Type B pancreatic cell (in vitro differentiated cells): ENCODE measurements at regions not wholly inside any gene's neighbourhood (a gene's known extent, or its start where the extent isn't known, plus 50 kb on each side); places are given as distances from the start of the nearest gene placed in this dataset.
"Not testable (repeated sequence)": the region's sequence is repeated elsewhere in the genome, so short reads cannot be mapped to it uniquely, and the experiment has no call there.

Source experiments
- DNase-seq: peaks from one replicate; pipeline ENCODE4 v3.0.0; 2021; ENCODE audit warnings: mixed read lengths; ENCODE audit not compliant: unreplicated experiment; ENCODE audit errors: extremely low spot score
- H3K27ac Mint-ChIP-seq: 2 replicates; pipeline ENCODE4 v1.8.0; 2021; ENCODE audit warnings: mild to moderate bottlenecking, mixed read lengths
- H3K27me3 Mint-ChIP-seq: 2 replicates; pipeline ENCODE4 v1.8.0; 2021; ENCODE audit warnings: mixed read lengths
- H3K36me3 Mint-ChIP-seq: 2 replicates; pipeline ENCODE4 v1.8.0; 2021; ENCODE audit warnings: mixed read lengths
- H3K4me1 Mint-ChIP-seq: one replicate; pipeline ENCODE4 v1.8.0; 2021; ENCODE audit warnings: mixed read lengths; ENCODE audit not compliant: unreplicated experiment
- H3K4me3 Mint-ChIP-seq: 2 replicates; pipeline ENCODE4 v1.8.0; 2021; ENCODE audit warnings: mild to moderate bottlenecking, mixed read lengths
- H3K9me3 Mint-ChIP-seq: 2 replicates; pipeline ENCODE4 v1.8.0; 2021; ENCODE audit warnings: mixed read lengths
- CTCF ChIP-seq: fragments of 200-600 bp; sonication (generic); conservative IDR thresholded peaks from 2 replicates; pipeline ENCODE4 v1.5.0; 2021; ENCODE audit warnings: antibody characterized with exemption, mild to moderate bottlenecking

GRCh38 chr7:106563466-106564150 is 97.3 kb downstream of the CCDC71L start:
- Mint-ChIP-seq H3K27me3 (no peaks in the 10 kb centered on the region), H3K4me3 (no peak overlapping the region), H3K27ac (no peak overlapping the region), H3K9me3 (peaks cover 1% of the 10 kb centered on the region), H3K4me1 (peaks cover 9% of the 10 kb centered on the region), H3K36me3 (no peaks in the 10 kb centered on the region)
- TF ChIP-seq CTCF, result no peak
- DNase-seq, result no peak

GRCh38 chr7:106562711-106563366 is 98.1 kb downstream of the CCDC71L start:
- no peaks in the 10 kb centered on the region for H3K27me3 Mint-ChIP-seq
- no peaks in the 10 kb centered on the region for H3K36me3 Mint-ChIP-seq
- no peak overlapping the region for H3K27ac Mint-ChIP-seq
- no peak for TF ChIP-seq CTCF
- DNase-seq, result no peak
- H3K4me3 Mint-ChIP-seq, result no peak overlapping the region
- H3K9me3 Mint-ChIP-seq, result no peaks in the 10 kb centered on the region
- peaks cover 5% of the 10 kb centered on the region for H3K4me1 Mint-ChIP-seq

- H3K27me3 Mint-ChIP-seq, result no peaks in the 10 kb centered on the region
- TF ChIP-seq CTCF, result no peak
- no peaks in the 10 kb centered on the region for H3K36me3 Mint-ChIP-seq
- H3K4me3 Mint-ChIP-seq, result no peak overlapping the region
- H3K27ac Mint-ChIP-seq, result no peak overlapping the region
- DNase-seq, result no peak
- H3K9me3 Mint-ChIP-seq, result no peaks in the 10 kb centered on the region
- peaks cover 5% of the 10 kb centered on the region for H3K4me1 Mint-ChIP-seq
Observed at GRCh38 chr7:106561666-106562411, 99.1 kb downstream of the CCDC71L start.

GRCh38 chr7:106561151-106561550 is 99.8 kb downstream of the CCDC71L start:
- Mint-ChIP-seq H3K27me3 (no peaks in the 10 kb centered on the region), H3K4me1 (no peaks in the 10 kb centered on the region), H3K36me3 (no peaks in the 10 kb centered on the region), H3K4me3 (no peak overlapping the region), H3K27ac (no peak overlapping the region), H3K9me3 (no peaks in the 10 kb centered on the region)
- DNase-seq, result no peak
- TF ChIP-seq CTCF, result no peak

- Mint-ChIP-seq H3K27ac (no peak overlapping the region), H3K4me1 (no peaks in the 10 kb centered on the region), H3K27me3 (no peaks in the 10 kb centered on the region), H3K9me3 (no peaks in the 10 kb centered on the region), H3K36me3 (no peaks in the 10 kb centered on the region), H3K4me3 (no peak overlapping the region)
- DNase-seq, result no peak
- TF ChIP-seq CTCF, result no peak
Observed at GRCh38 chr7:106560482-106560881, 100.5 kb downstream of the CCDC71L start.

GRCh38 chr7:106556244-106556643 is 104.7 kb downstream of the CCDC71L start:
- not testable (repeated sequence) for H3K36me3 Mint-ChIP-seq, H3K27ac Mint-ChIP-seq, H3K4me1 Mint-ChIP-seq, H3K4me3 Mint-ChIP-seq, DNase-seq, H3K27me3 Mint-ChIP-seq, H3K9me3 Mint-ChIP-seq

- H3K9me3 Mint-ChIP-seq, H3K36me3 Mint-ChIP-seq, H3K27me3 Mint-ChIP-seq, H3K4me3 Mint-ChIP-seq, DNase-seq, H3K4me1 Mint-ChIP-seq, H3K27ac Mint-ChIP-seq: not testable (repeated sequence)
Observed at GRCh38 chr7:106554623-106555022, 106.3 kb downstream of the CCDC71L start.
